Stomach (tissue), 4 donors: ENCODE measurements at regions not wholly inside any gene's neighbourhood (a gene's known extent, or its start where the extent isn't known, plus 50 kb on each side); places are given as distances from the start of the nearest gene placed in this dataset.

ENCODE experiments used
- EP300 ChIP-seq: sonication (generic); formaldehyde crosslinking; IDR thresholded peaks from one replicate; pipeline ENCODE4 v1.6.1; 2017; ENCODE audit warnings: antibody characterized with exemption
- POLR2A ChIP-seq, 4 donors: fragments of 450-650 bp; IDR thresholded peaks; one replicate each; pipeline ENCODE4 v1.6.1; 2016; ENCODE audit warnings: antibody characterized with exemption in 4 of 4, control low read depth in 2 of 4, mild to moderate bottlenecking in 1 of 4, moderate library complexity in 1 of 4
- POLR2AphosphoS5 ChIP-seq, 3 donors: sonication (generic); formaldehyde crosslinking; IDR thresholded peaks; one replicate each; pipeline ENCODE4 v1.6.1; 2016; ENCODE audit warnings: antibody characterized with exemption in 3 of 3
- TF ChIP-seq, protein P1 (sequence below), 7 experiments: fragments of 450-650 bp in 4 of 7; fragments of 200-600 bp in 3 of 7; sonication (generic) in 3 of 7; IDR thresholded peaks; one replicate each; pipeline ENCODE4 v1.5.1; 2016 to 2019; ENCODE audit warnings: antibody characterized with exemption in 7 of 7, control low read depth in 2 of 7, mild to moderate bottlenecking in 1 of 7

DNA sequence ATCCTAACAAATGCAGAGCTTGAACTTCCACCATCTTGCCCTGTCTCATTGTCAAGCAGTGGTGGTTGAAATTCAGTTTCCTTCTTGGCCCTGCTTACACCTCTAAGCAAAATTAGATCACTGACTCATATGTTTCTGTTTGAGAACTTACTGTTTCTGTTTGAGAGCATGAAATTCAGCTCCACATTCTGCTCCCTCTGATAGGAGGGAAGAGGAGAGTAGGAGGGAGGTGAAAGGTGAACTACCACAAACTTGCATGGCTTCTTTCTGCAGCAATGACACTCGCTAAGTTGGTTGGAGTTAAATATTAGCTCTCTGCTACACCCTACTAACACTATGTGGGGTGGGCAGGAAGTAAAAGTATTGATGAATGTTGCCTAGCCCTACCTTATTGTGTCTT lies 117.8 kb upstream of the EDA2R start:
- TF ChIP-seq, protein P1, sequence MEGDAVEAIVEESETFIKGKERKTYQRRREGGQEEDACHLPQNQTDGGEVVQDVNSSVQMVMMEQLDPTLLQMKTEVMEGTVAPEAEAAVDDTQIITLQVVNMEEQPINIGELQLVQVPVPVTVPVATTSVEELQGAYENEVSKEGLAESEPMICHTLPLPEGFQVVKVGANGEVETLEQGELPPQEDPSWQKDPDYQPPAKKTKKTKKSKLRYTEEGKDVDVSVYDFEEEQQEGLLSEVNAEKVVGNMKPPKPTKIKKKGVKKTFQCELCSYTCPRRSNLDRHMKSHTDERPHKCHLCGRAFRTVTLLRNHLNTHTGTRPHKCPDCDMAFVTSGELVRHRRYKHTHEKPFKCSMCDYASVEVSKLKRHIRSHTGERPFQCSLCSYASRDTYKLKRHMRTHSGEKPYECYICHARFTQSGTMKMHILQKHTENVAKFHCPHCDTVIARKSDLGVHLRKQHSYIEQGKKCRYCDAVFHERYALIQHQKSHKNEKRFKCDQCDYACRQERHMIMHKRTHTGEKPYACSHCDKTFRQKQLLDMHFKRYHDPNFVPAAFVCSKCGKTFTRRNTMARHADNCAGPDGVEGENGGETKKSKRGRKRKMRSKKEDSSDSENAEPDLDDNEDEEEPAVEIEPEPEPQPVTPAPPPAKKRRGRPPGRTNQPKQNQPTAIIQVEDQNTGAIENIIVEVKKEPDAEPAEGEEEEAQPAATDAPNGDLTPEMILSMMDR (IDR thresholded peaks at IDR 0.05), result no peak
- no peak for TF ChIP-seq POLR2A (IDR thresholded peaks at IDR 0.05)
- TF ChIP-seq EP300, result no peak
- no peak for TF ChIP-seq POLR2AphosphoS5 (IDR thresholded peaks at IDR 0.05)
